ENCODE measurements at regions not wholly inside any gene's neighbourhood (a gene's known extent, or its start where the extent isn't known, plus 50 kb on each side); places are given as distances from the start of the nearest gene placed in this dataset.
A peak's percentile ranks its signal among the peaks of the same experiment; 100 is the strongest.

GRCh38 chr12:124688356-124688992, 121.1 kb upstream of the NCOR2 start (continued):
- TF ChIP-seq ZNF512 (CRISPR knock-in tag; IDR thresholded peaks at IDR 0.05; ENCODE audit: borderline replicate concordance) (no peak), MYBL2 (CRISPR knock-in tag; IDR thresholded peaks at IDR 0.05) (no peak), ZBTB21 (CRISPR knock-in tag; IDR thresholded peaks at IDR 0.05; ENCODE audit: borderline replicate concordance) (no peak), NFE2L1 (CRISPR knock-in tag; IDR thresholded peaks at IDR 0.05) (no peak), NR1H2 (CRISPR knock-in tag; IDR thresholded peaks at IDR 0.05) (no peak), AR (CRISPR knock-in tag; IDR thresholded peaks at IDR 0.05) (no peak), TEAD1 (CRISPR knock-in tag; IDR thresholded peaks at IDR 0.05) (no peak), HMGXB4 (CRISPR knock-in tag; IDR thresholded peaks at IDR 0.05) (no peak), SOX15 (CRISPR knock-in tag; IDR thresholded peaks at IDR 0.05) (no peak), ZNF263 (CRISPR knock-in tag; IDR thresholded peaks at IDR 0.05; ENCODE audit: low read depth) (no peak), RELA (CRISPR knock-in tag; IDR thresholded peaks at IDR 0.05; ENCODE audit: borderline replicate concordance) (no peak), SMAD3 (CRISPR knock-in tag; IDR thresholded peaks at IDR 0.05; ENCODE audit: borderline replicate concordance) (no peak), ZNF219 (CRISPR knock-in tag; IDR thresholded peaks at IDR 0.05; ENCODE audit: borderline replicate concordance) (no peak), STAT6 (CRISPR knock-in tag; conservative IDR thresholded peaks at IDR 0.05; ENCODE audit: low read depth) (no peak), JUN (CRISPR knock-in tag; IDR thresholded peaks at IDR 0.05) (no peak)

GRCh38 chr12:124687917-124688316, 120.5 kb upstream of the NCOR2 start:
- no peak for DNase-seq (ENCODE audit: low spot score)
- CTCF ChIA-PET: no interaction called here
- TF ChIP-seq GTF2I (CRISPR knock-in tag; conservative IDR thresholded peaks at IDR 0.05): 0 out of 2 replicates have a peak, but pooled peaks have one; percentile 35
- no peak for TF ChIP-seq CDX4 (CRISPR knock-in tag; IDR thresholded peaks at IDR 0.05; ENCODE audit: borderline replicate concordance)
- no peak for TF ChIP-seq CREB1 (CRISPR knock-in tag; IDR thresholded peaks at IDR 0.05)
- ATAC-seq: no peak
- Mint-ChIP-seq H3K27ac (no peak overlapping the region), H3K36me3 (no peaks in the 10 kb centered on the region), H3K27me3 (ENCODE audit: low read depth) (no peaks in the 10 kb centered on the region), H3K4me3 (no peak overlapping the region), H3K4me1 (peaks cover 38% of the 10 kb centered on the region), H3K9me3 (peaks cover 22% of the 10 kb centered on the region)
- POLR2A ChIA-PET: no interaction called here

Data from WTC11 (cell line).